CD4-positive, alpha-beta T cell treated with Interleukin-4 for 1 hour (primary cell): ENCODE measurements at regions not wholly inside any gene's neighbourhood (a gene's known extent, or its start where the extent isn't known, plus 50 kb on each side); places are given as distances from the start of the nearest gene placed in this dataset.

ENCODE experiments used
- DNase-seq, 2 donors: peaks; one replicate each; pipeline ENCODE4 v3.0.0-alpha.2; 2020 to 2022

GRCh38 chr22:27128461-27129085 is 471.2 kb downstream of the MIAT start:
- DNase-seq: no peak

GRCh38 chr22:27129266-27129665 is 471.9 kb downstream of the MIAT start:
- DNase-seq: peak in 1 of 2 donors; percentile 16

- no peak for DNase-seq
Observed at GRCh38 chr22:27130906-27131305, 473.5 kb downstream of the MIAT start.

GRCh38 chr22:27131346-27131745 is 474.0 kb downstream of the MIAT start:
- DNase-seq: no peak

- DNase-seq: no peak
Observed at GRCh38 chr22:27132400-27132799, 475.0 kb downstream of the MIAT start.

- DNase-seq: no peak
Observed at GRCh38 chr22:27133019-27133431, 475.6 kb downstream of the MIAT start.

- no peak for DNase-seq
Observed at GRCh38 chr22:27133681-27134314, 476.4 kb downstream of the MIAT start.

- DNase-seq: peak in 1 of 2 donors; percentile 64
Observed at GRCh38 chr22:27134315-27134701, 476.9 kb downstream of the MIAT start.

- DNase-seq: no peak
Observed at GRCh38 chr22:27135031-27135981, 477.9 kb downstream of the MIAT start.

- DNase-seq: no peak
Observed at GRCh38 chr22:27136596-27136995, 479.2 kb downstream of the MIAT start.

GRCh38 chr22:27137871-27138337 is 480.5 kb downstream of the MIAT start:
- no peak for DNase-seq

- no peak for DNase-seq
Observed at GRCh38 chr22:27138471-27138870, 481.1 kb downstream of the MIAT start.

- DNase-seq: no peak
Observed at GRCh38 chr22:27139935-27140511, 482.6 kb downstream of the MIAT start.

- DNase-seq: no peak
Observed at GRCh38 chr22:27142286-27142685, 484.9 kb downstream of the MIAT start.

GRCh38 chr22:27144321-27144720 is 486.9 kb downstream of the MIAT start:
- DNase-seq: no peak

GRCh38 chr22:27146866-27147633 is 489.7 kb downstream of the MIAT start:
- no peak for DNase-seq

GRCh38 chr22:27148055-27148454 is 490.7 kb downstream of the MIAT start:
- DNase-seq: no peak

- no peak for DNase-seq
Observed at GRCh38 chr22:27148886-27149470, 491.6 kb downstream of the MIAT start.

GRCh38 chr22:27149921-27150543 is 492.6 kb downstream of the MIAT start:
- no peak for DNase-seq

- peak; percentile 16 to 58 for DNase-seq
Observed at GRCh38 chr22:27150544-27150941, 493.2 kb downstream of the MIAT start.

- DNase-seq: no peak
Observed at GRCh38 chr22:27151407-27151806, 494.0 kb downstream of the MIAT start.

- no peak for DNase-seq
Observed at GRCh38 chr22:27152033-27152432, 494.6 kb downstream of the MIAT start.
